H1 (cell line): ENCODE measurements at regions not wholly inside any gene's neighbourhood (a gene's known extent, or its start where the extent isn't known, plus 50 kb on each side); places are given as distances from the start of the nearest gene placed in this dataset.

Source experiments
- CTCF ChIA-PET: fragments of 300-600 bp; sonication (Branson Sonifier 250); formaldehyde crosslinking; loops from one replicate; lab custom pipeline; 2021; ENCODE audit not compliant: partially characterized antibody; lab: Charles Lee
- POLR2A ChIA-PET: fragments of 300-600 bp; sonication (Branson Sonifier 250); formaldehyde crosslinking; loops from one replicate; lab custom pipeline; 2021; ENCODE audit warnings: inconsistent platforms; ENCODE audit not compliant: partially characterized antibody; lab: Charles Lee
- DNase-seq, 2 experiments: peaks; one replicate each; pipeline versions ENCODE4 v3.0.0 to v3.0.0-alpha.2; 2010 to 2022; ENCODE audit warnings: low spot score in 2 of 2, low read depth in 1 of 2, mixed read lengths in 1 of 2
- FAIRE-seq: peaks from 2 replicates; lab custom pipeline; 2011; peaks lifted over from hg19 to GRCh38; lab: Jason Lieb, UNC
- H2AFZ ChIP-seq: 2 replicates; pipeline ENCODE4 v1.8.1; 2012; ENCODE audit warnings: low read length, inconsistent platforms
- H2AK5ac ChIP-seq: 2 replicates; pipeline ENCODE4 v1.6.1; 2013; ENCODE audit warnings: low read depth, low read length
- H2BK120ac ChIP-seq: replicated peaks from 2 replicates; pipeline ENCODE3; 2013; ENCODE audit warnings: low read depth, low read length, inconsistent platforms
- H2BK12ac ChIP-seq: 2 replicates; pipeline ENCODE4 v1.6.1; 2013; ENCODE audit warnings: low read depth, low read length
- H2BK15ac ChIP-seq: 2 replicates; pipeline ENCODE4 v1.6.1; 2013; ENCODE audit warnings: low read length
- H2BK20ac ChIP-seq: 2 replicates; pipeline ENCODE4 v1.6.1; 2013; ENCODE audit warnings: low read length
- H2BK5ac ChIP-seq: 2 replicates; pipeline ENCODE4 v1.6.1; 2013; ENCODE audit warnings: low read depth, low read length
- H3K14ac ChIP-seq: 2 replicates; pipeline ENCODE4 v1.6.1; 2013; ENCODE audit warnings: inconsistent platforms; ENCODE audit not compliant: insufficient read length
- H3K18ac ChIP-seq: 2 replicates; pipeline ENCODE4 v1.6.1; 2013; ENCODE audit warnings: low read length; ENCODE audit errors: extremely low read depth
- H3K23ac ChIP-seq: 2 replicates; pipeline ENCODE4 v1.6.1; 2013; ENCODE audit warnings: inconsistent platforms; ENCODE audit not compliant: insufficient read length
- H3K23me2 ChIP-seq: 2 replicates; pipeline ENCODE4 v1.6.1; 2013; ENCODE audit warnings: low read depth, low read length
- H3K27ac ChIP-seq: 2 replicates; pipeline ENCODE4 v1.6.1; 2011; ENCODE audit warnings: low read depth, low read length, inconsistent platforms
- H3K27me3 ChIP-seq, 4 experiments: replicated peaks in 1 of 4; 1 replicate in 1 of 4; 2 replicates in 3 of 4; pipeline versions ENCODE4 v1.6.1 to v1.8.1; 2011 to 2013; ENCODE audit warnings: low read length in 3 of 4, mild to moderate bottlenecking in 3 of 4, inconsistent platforms in 2 of 4, mixed read lengths in 2 of 4, moderate library complexity in 1 of 4; ENCODE audit not compliant: control insufficient read depth in 3 of 4, insufficient read depth in 3 of 4; ENCODE audit errors: extremely low read depth in 1 of 4
- H3K36me3 ChIP-seq, 4 experiments: 2 replicates each; pipeline versions ENCODE4 v1.6.1 to v1.8.1; 2011 to 2013; ENCODE audit warnings: mild to moderate bottlenecking in 4 of 4, low read length in 3 of 4, moderate library complexity in 2 of 4, control low read depth in 1 of 4, inconsistent platforms in 1 of 4; ENCODE audit not compliant: insufficient read depth in 4 of 4, control insufficient read depth in 2 of 4
- H3K4ac ChIP-seq: replicated peaks from 2 replicates; pipeline ENCODE3; 2013; ENCODE audit warnings: low read length, low read depth, mixed read lengths, inconsistent platforms; ENCODE audit not compliant: insufficient read length
- H3K4me1 ChIP-seq, 4 experiments: replicated peaks in 1 of 4; 1 replicate in 1 of 4; 2 replicates in 3 of 4; pipeline versions ENCODE4 v1.6.1 to v1.8.1; 2011 to 2013; ENCODE audit warnings: low read length in 3 of 4, inconsistent platforms in 2 of 4, mixed read lengths in 1 of 4; ENCODE audit not compliant: insufficient read depth in 4 of 4, control insufficient read depth in 3 of 4
- H3K4me2 ChIP-seq, 2 experiments: 2 replicates each; pipeline versions ENCODE4 v1.6.1 to v1.8.1; 2011 to 2013; ENCODE audit warnings: low read depth in 2 of 2, low read length in 2 of 2, control low read depth in 1 of 2, inconsistent platforms in 1 of 2, mild to moderate bottlenecking in 1 of 2; ENCODE audit not compliant: insufficient read depth in 1 of 2
- H3K4me3 ChIP-seq, 4 experiments: fragments of 200-600, 300-600 bp in 1 of 4; sonication (generic), shearing (Covaris generic), sonication (Bioruptor Twin) in 1 of 4; 2 replicates each; pipeline versions ENCODE4 v1.5.1 to v1.8.1; 2011 to 2016; ENCODE audit warnings: low read length in 4 of 4, low read depth in 3 of 4, control low read depth in 2 of 4, inconsistent platforms in 2 of 4, mild to moderate bottlenecking in 2 of 4, mixed read lengths in 1 of 4, moderate library complexity in 1 of 4; ENCODE audit not compliant: insufficient read depth in 2 of 4; ENCODE audit errors: extremely low read depth in 1 of 4
- H3K56ac ChIP-seq: replicated peaks from 2 replicates; pipeline ENCODE3; 2013; ENCODE audit warnings: low read depth, mild to moderate bottlenecking, mixed read lengths, low read length, inconsistent platforms; ENCODE audit not compliant: insufficient read length
- H3K79me1 ChIP-seq: 2 replicates; pipeline ENCODE4 v1.6.1; 2013; ENCODE audit warnings: low read depth, low read length, control low read depth
- H3K79me2 ChIP-seq, 2 experiments: 2 replicates each; pipeline versions ENCODE4 v1.6.1 to v1.8.1; 2012 to 2013; ENCODE audit warnings: low read length in 2 of 2, mild to moderate bottlenecking in 2 of 2, inconsistent platforms in 1 of 2; ENCODE audit not compliant: insufficient read depth in 2 of 2, control insufficient read depth in 1 of 2
- H3K9ac ChIP-seq, 4 experiments: replicated peaks in 1 of 4; 1 replicate in 1 of 4; 2 replicates in 3 of 4; pipeline versions ENCODE4 v1.6.1 to v1.8.1; 2011 to 2013; ENCODE audit warnings: low read depth in 3 of 4, low read length in 3 of 4, control low read depth in 2 of 4, mild to moderate bottlenecking in 2 of 4, moderate library complexity in 2 of 4, inconsistent platforms in 1 of 4; ENCODE audit errors: extremely low read depth in 1 of 4
- H3K9me3 ChIP-seq, 2 experiments: 2 replicates each; pipeline versions ENCODE4 v1.6.1 to v1.8.1; 2012 to 2013; ENCODE audit warnings: mild to moderate bottlenecking in 2 of 2, moderate library complexity in 2 of 2, control low read depth in 1 of 2, inconsistent platforms in 1 of 2, low read depth in 1 of 2, low read length in 1 of 2, mixed read lengths in 1 of 2; ENCODE audit not compliant: insufficient read depth in 2 of 2
- H4K20me1 ChIP-seq, 2 experiments: replicated peaks in 1 of 2; 2 replicates each; pipeline versions ENCODE3 to v1.8.1; 2011 to 2013; ENCODE audit warnings: inconsistent platforms in 2 of 2, low read length in 2 of 2, mild to moderate bottlenecking in 1 of 2; ENCODE audit not compliant: insufficient read depth in 2 of 2, control insufficient read depth in 1 of 2
- H4K5ac ChIP-seq: 2 replicates; pipeline ENCODE4 v1.6.1; 2013; ENCODE audit warnings: low read length, low read depth, mixed read lengths, inconsistent platforms; ENCODE audit not compliant: insufficient read length
- H4K8ac ChIP-seq: 2 replicates; pipeline ENCODE4 v1.8.0; 2013; ENCODE audit warnings: mild to moderate bottlenecking, moderate library complexity, low read length, inconsistent platforms; ENCODE audit not compliant: insufficient read depth; ENCODE audit errors: extremely low read depth
- H4K91ac ChIP-seq: replicated peaks from 2 replicates; pipeline ENCODE3; 2013; ENCODE audit warnings: low read length, mixed read lengths, inconsistent platforms; ENCODE audit not compliant: insufficient read length
- KDM1A ChIP-seq: fragments of 200-600, 300-600 bp; sonication (generic); IDR thresholded peaks from 2 replicates; pipeline ENCODE4 v1.7.1; 2016; ENCODE audit warnings: mild to moderate bottlenecking, low read length, borderline replicate concordance
- RXRA ChIP-seq: IDR thresholded peaks from 2 replicates; pipeline ENCODE4 v1.6.1; 2011; ENCODE audit warnings: low read depth, mild to moderate bottlenecking, low read length, moderate library complexity; ENCODE audit not compliant: insufficient read depth
- WGBS, 2 experiments: shearing (Covaris generic) in 1 of 2; methylation state at CpG; one replicate each; pipeline versions ENCODE4 v1.1.6 to v1.1.7; 2013 to 2015; ENCODE audit warnings: low lambda C conversion rate in 2 of 2, mixed read lengths in 2 of 2, inconsistent platforms in 1 of 2, low coverage in 1 of 2, missing lambda C conversion rate in 1 of 2; ENCODE audit not compliant: insufficient replicate concordance in 2 of 2, insufficient coverage in 1 of 2, insufficient read length in 1 of 2; ENCODE audit errors: extremely low coverage in 1 of 2, missing lambda C conversion rate in 1 of 2; 5-methylcytosine and 5-hydroxymethylcytosine counted together

DNA sequence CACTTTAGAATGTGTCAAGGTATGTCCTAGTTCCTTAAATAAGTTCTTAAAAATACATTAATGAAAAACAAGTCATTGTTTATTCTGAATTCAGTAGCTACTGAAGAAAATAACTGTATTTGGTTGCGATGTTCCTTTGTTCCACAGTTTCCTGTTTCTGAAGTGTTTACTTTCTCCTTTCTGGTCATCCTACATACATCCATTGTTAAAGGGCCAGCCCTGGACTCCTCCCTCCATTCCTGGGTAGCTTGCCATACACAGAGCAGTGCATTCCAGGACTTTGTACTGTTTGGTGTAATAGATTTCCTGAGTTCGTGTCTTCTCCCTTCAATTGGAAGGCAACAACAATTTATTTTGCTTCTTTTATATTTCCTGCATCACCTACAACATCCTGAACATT, 845.4 kb upstream of the CXADR start:
- Histone ChIP-seq H2BK15ac (no peak overlapping the region), H3K14ac (no peak overlapping the region), H2AK5ac (no peak overlapping the region), H3K56ac (no peak overlapping the region), H2BK20ac (no peak overlapping the region), H3K79me1 (no peaks in the 10 kb centered on the region), H3K23ac (no peak overlapping the region), H2BK120ac (no peak overlapping the region), H4K20me1 (no peaks in the 10 kb centered on the region), H2BK5ac (no peak overlapping the region), H4K8ac (no peak overlapping the region), H3K27me3 (no peaks in the 10 kb centered on the region), H3K18ac (no peak overlapping the region), H3K27ac (no peak overlapping the region), H3K36me3 (no peaks in the 10 kb centered on the region), H3K9ac (no peak overlapping the region), H3K4me2 (no peak overlapping the region), H3K4me3 (no peak overlapping the region), H3K23me2 (no peaks in the 10 kb centered on the region), H2BK12ac (no peak overlapping the region), H2AFZ (no peak overlapping the region), H3K9me3 (no peaks in the 10 kb centered on the region), H3K79me2 (no peaks in the 10 kb centered on the region), H4K91ac (no peak overlapping the region), H4K5ac (no peak overlapping the region), H3K4ac (no peak overlapping the region), H3K4me1 (no peaks in the 10 kb centered on the region)
- ChIA-PET POLR2A (no interaction called here), CTCF (interaction anchor here (0.8 kb wide), 1 partner anchor 11 kb away, joined by 3 read pairs; no protein-coding TSS in a partner anchor)
- no peak for FAIRE-seq
- DNase-seq, result no peak
- 82% methylated on average over 2 of the region's 2 CpGs; no CpG with 5 or more reads in 1 of the 2 experiments for WGBS, 2 experiments
- TF ChIP-seq RXRA (no peak), KDM1A (no peak)
